CD4-positive, alpha-beta T cell treated with Interleukin-10 for 1 hour (primary cell): ENCODE measurements at regions not wholly inside any gene's neighbourhood (a gene's known extent, or its start where the extent isn't known, plus 50 kb on each side); places are given as distances from the start of the nearest gene placed in this dataset.
"Not testable (repeated sequence)": the region's sequence is repeated elsewhere in the genome, so short reads cannot be mapped to it uniquely, and the experiment has no call there.

ENCODE experiments used
- DNase-seq: peaks from one replicate; pipeline ENCODE4 v3.0.0-alpha.2; 2020

- DNase-seq, result not testable (repeated sequence)
Measured at GRCh38 chr7:26424319-26424718, 132.7 kb downstream of the SNX10 start.

- no peak for DNase-seq
Measured at GRCh38 chr7:26425655-26426054, 134.0 kb downstream of the SNX10 start.

DNA sequence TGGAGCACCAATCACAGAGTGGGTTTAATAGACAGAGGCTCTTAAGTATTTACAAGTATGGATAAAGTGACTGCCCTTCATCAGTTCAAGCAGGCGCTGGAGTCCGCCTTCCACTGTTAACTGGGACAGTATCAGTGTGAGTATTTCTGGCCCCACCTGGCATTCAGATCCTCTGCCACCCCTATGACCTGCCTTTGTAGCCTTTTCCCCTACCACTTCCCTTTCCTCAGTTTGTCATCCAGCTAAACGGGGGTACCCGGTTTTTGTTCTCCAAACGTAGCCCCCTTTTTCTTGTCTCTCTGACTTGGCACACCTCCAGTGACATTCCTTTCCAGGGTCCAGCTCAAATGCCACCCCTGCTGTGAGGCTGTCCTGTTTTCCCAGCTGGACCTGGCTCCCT lies 134.4 kb downstream of the SNX10 start:
- no peak for DNase-seq

GRCh38 chr7:26428571-26428970 lies 136.9 kb downstream of the SNX10 start:
- DNase-seq, result no peak

- no peak for DNase-seq
Measured at GRCh38 chr7:26429168-26429567, 137.5 kb downstream of the SNX10 start.

- DNase-seq, result no peak
Measured at GRCh38 chr7:26434974-26435373, 143.3 kb downstream of the SNX10 start.

DNA sequence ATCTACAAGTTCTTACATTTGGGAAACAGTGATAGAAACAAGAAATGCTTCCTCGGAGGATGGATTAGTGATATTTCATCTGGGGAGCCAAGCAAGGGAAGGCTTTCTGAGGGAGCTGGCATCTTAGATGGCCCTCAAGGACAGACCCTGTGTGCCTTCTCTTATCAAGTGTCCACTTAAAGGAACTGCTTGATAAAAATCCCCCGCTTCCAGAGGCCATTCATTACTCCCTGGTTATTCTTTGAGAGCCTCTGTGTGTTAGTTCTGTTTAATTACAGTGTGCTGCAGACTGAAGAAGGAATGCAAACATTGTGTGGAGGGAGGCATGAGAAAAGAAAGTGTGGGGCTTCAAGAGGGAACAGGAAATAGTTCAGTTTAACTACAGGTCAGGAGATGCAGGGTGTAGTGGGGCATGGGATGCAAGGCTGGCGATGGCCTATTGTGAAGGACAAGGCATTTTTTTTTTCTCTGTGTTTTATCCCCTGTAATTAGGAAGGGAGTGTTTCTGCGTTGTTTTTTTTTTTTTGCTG lies 145.4 kb downstream of the SNX10 start:
- no peak for DNase-seq

GRCh38 chr7:26438078-26438477 lies 146.4 kb downstream of the SNX10 start:
- no peak for DNase-seq

GRCh38 chr7:26439521-26440232 lies 148.0 kb downstream of the SNX10 start:
- no peak for DNase-seq

DNA sequence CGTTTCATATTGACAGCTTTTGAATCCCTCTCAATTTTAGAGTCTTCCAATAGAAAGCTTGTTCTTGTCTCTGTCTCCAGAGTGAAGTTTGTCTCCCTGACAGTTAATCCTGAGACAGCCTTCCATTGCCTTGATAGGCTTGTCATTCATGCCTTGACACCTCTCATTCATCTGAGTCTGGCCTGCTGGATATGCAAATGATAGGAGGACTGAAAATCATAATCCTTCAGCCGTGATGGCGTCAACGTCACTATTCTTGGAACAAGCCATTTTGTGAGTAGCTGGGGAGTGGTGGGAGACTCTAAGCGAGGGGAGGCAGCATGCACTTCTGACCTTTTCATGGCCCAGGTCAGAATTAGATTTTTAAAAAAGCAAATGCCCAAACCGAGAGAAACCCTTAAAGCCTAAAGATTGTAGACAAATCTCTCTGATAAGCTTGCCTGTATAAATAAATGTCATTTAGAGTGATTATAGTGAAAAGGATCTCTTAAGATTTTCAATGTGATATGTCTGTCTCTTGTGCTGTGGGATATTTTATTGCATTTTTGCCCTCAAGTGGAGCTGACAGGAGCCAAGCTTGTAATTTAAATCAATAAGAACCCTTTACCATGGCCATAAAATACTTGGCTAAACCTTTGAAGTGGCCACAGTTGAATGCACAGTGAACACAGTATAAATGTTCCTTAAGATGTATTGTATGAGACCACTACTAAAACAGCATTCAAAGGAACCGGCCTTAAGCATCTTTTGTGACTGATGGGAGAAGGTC lies 148.8 kb downstream of the SNX10 start:
- no peak for DNase-seq

DNA sequence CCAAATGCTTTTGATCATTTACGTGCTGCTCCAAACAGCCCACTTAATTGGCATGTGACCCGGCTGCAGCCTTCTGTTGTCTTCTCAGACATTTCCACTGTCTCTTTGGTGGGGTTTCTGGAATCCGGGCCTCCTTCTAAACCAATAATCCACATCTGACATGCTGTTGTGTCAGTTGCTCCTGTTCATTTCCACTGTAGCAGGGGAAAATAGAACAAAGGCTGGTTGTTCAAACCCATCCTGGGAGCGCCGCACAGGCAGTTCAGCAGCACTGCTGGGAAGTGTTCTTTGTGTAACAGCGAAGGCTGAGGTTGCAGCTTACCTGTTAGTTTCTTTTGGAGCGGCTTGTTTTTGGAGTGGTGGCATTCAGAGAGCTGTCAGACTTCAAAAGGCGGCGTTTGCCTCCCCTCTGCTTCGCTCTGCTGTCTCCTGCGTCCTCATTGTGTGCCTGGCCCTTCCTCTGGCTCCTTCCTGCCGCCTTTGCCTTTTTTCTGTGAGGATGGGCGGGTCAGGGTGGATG lies 149.4 kb downstream of the SNX10 start:
- DNase-seq, result no peak

GRCh38 chr7:26441611-26442277 lies 150.1 kb downstream of the SNX10 start:
- no peak for DNase-seq

DNA sequence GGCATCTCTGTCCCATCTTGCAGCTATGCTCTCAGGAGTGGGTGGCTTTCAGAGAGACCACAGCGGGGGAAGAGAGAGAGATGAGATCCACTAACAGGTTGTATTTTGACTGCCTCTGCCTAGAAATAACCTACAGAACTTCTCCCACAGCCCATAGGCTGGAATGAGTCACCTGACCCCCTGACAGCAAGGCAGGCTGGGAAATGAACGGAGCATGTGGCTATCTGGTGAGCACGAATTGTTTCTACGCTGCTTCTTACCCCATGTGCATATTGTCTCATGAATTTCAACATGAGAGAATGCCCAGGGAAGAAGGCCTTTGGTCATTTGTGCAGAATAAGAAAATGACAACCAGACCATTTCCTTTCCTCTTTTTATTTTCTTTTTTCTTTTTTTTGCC lies 151.3 kb downstream of the SNX10 start:
- no peak for DNase-seq

DNA sequence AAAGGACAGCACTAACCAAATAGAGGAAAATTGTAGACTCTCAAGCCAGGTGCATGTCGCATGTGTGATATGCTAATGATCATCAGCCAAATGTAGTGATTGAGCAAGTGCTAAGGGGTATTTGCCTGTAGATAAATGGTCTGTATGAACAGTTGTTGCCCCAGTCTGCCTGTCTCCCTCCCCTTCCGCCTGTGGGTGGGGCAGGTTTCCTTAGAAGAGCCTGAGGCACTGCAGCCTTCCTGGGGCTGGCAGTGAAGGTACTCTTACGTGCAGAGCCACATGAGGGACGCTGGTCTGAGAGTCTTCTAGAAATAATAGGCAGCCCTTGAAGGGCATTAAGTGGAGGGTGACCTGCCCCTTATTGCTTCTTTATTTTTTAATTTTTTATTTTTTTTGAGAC lies 152.1 kb downstream of the SNX10 start:
- no peak for DNase-seq

GRCh38 chr7:26444555-26444954 lies 152.9 kb downstream of the SNX10 start:
- no peak for DNase-seq

DNA sequence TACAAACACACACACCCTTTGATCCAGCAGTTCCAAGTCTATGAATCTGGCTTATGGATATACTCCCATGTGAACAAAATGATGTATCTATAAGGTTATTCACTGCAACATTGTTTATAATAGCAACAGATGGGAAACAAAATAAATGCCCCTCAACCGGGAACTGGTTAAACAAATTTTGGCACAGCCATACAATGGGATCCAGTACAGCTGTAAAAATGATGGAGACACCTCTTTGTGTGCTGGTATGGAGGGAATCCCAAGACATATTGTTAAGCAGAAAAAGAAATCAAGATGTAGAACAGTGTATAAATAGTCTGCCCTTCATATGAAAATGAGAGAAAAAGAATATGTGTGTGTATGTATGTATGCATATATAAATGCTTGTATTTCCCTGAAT lies 155.5 kb downstream of the SNX10 start:
- DNase-seq, result no peak

- no peak for DNase-seq
Measured at GRCh38 chr7:26449175-26450165, 157.8 kb downstream of the SNX10 start.

DNA sequence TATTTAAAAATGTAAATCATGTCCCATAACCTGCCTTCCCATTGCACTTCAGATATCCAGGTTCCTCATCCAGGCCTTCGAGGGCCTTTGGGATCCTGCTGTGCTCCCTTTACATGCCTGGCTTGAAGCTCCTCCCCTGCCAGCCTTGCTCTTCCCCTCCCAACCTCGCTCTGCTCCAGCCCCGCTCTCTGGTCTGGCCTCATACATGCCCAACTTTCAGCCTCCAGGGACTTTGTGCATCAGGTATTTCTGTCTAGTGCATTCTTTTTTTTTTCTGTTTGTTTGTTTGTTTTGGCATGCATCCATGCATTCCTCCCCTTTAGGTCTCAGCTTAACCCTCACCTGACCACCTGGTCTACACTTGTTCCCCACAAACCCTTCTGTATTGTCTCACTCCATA lies 160.3 kb downstream of the SNX10 start:
- DNase-seq, result no peak

DNA sequence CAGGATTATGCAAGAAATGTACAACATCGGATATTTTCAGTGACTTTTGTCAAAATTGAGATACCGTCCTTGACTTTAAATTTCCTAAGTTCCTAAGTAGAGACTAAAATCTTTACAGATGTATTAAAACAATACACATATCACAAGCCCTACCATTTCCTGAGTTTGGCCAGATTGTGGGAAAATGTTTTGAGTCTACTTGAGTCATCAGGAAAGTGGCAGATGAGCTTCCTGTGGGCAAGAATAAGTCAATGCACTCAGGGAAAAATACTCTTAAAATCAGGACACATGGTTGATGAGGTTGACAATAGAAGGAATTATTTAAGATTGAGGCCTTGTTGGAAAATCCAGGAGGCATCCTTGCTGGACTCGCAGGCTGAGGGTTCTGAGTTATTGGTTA lies 162.5 kb downstream of the SNX10 start:
- no peak for DNase-seq

GRCh38 chr7:26457696-26458327 lies 166.2 kb downstream of the SNX10 start:
- DNase-seq, result no peak

GRCh38 chr7:26458466-26459145 lies 166.9 kb downstream of the SNX10 start:
- no peak for DNase-seq
